ENCODE measurements at regions not wholly inside any gene's neighbourhood (a gene's known extent, or its start where the extent isn't known, plus 50 kb on each side); places are given as distances from the start of the nearest gene placed in this dataset.

- Histone ChIP-seq H3K4ac (replicated peaks; ENCODE audit: insufficient read length, low read depth, low read length) (no peak overlapping the region), H2BK12ac (ENCODE audit: low read depth, low read length) (no peak overlapping the region), H3K4me2 (ENCODE audit: insufficient read depth in 1 of 2, low read depth in 2 of 2, low read length in 2 of 2) (no peak overlapping the region), H3K79me1 (ENCODE audit: low read depth, low read length) (no peaks in the 10 kb centered on the region), H3K9me3 (ENCODE audit: insufficient read depth in 2 of 2, low read depth in 1 of 2, low read length in 1 of 2) (no peaks in the 10 kb centered on the region), H4K91ac (replicated peaks; ENCODE audit: insufficient read length, low read length) (no peak overlapping the region), H3K79me2 (ENCODE audit: control insufficient read depth in 1 of 2, insufficient read depth in 2 of 2, low read length in 2 of 2) (no peaks in the 10 kb centered on the region), H3K27me3 (replicated peaks in 1 of 4; ENCODE audit: control insufficient read depth in 3 of 4, extremely low read depth in 1 of 4, insufficient read depth in 3 of 4, low read length in 3 of 4) (no peaks in the 10 kb centered on the region), H3K23ac (ENCODE audit: insufficient read length) (no peak overlapping the region), H3K14ac (ENCODE audit: insufficient read length) (no peak overlapping the region), H3K18ac (ENCODE audit: extremely low read depth, low read length) (no peak overlapping the region), H2BK20ac (ENCODE audit: low read length) (no peak overlapping the region), H3K56ac (replicated peaks; ENCODE audit: insufficient read length, low read depth, low read length) (no peak overlapping the region), H4K8ac (ENCODE audit: extremely low read depth, insufficient read depth, low read length) (no peak overlapping the region), H3K9ac (replicated peaks in 1 of 4; ENCODE audit: extremely low read depth in 1 of 4, low read depth in 3 of 4, low read length in 3 of 4) (no peak overlapping the region), H2BK120ac (replicated peaks; ENCODE audit: low read depth, low read length) (no peak overlapping the region), H3K27ac (ENCODE audit: low read depth, low read length) (no peak overlapping the region), H2BK5ac (ENCODE audit: low read depth, low read length) (no peak overlapping the region), H2BK15ac (ENCODE audit: low read length) (no peak overlapping the region), H2AFZ (ENCODE audit: low read length) (no peak overlapping the region), H3K4me3 (ENCODE audit: extremely low read depth in 1 of 4, insufficient read depth in 2 of 4, low read depth in 3 of 4, low read length in 4 of 4) (no peak overlapping the region), H4K5ac (ENCODE audit: insufficient read length, low read depth, low read length) (no peak overlapping the region), H2AK5ac (ENCODE audit: low read depth, low read length) (no peak overlapping the region), H3K36me3 (ENCODE audit: control insufficient read depth in 2 of 4, insufficient read depth in 4 of 4, low read length in 3 of 4) (no peaks in the 10 kb centered on the region; a peak in 1 of 8 replicates), H3K4me1 (replicated peaks in 1 of 4; ENCODE audit: control insufficient read depth in 3 of 4, insufficient read depth in 4 of 4, low read length in 3 of 4) (no peaks in the 10 kb centered on the region), H4K20me1 (replicated peaks in 1 of 2; ENCODE audit: control insufficient read depth in 1 of 2, insufficient read depth in 2 of 2, low read length in 2 of 2) (no peaks in the 10 kb centered on the region), H3K23me2 (ENCODE audit: low read depth, low read length) (no peaks in the 10 kb centered on the region)
- DNase-seq (ENCODE audit: low read depth in 1 of 2, low spot score in 2 of 2) (no peak), FAIRE-seq (no peak)
- ChIA-PET POLR2A (ENCODE audit: partially characterized antibody) (no interaction called here), CTCF (ENCODE audit: partially characterized antibody) (no interaction called here)
- WGBS, 2 experiments (ENCODE audit: extremely low coverage in 1 of 2, insufficient coverage in 1 of 2, insufficient read length in 1 of 2, insufficient replicate concordance in 2 of 2, low coverage in 1 of 2, low lambda C conversion rate in 2 of 2, missing lambda C conversion rate in 1 of 2): 100% methylated on average over 1 of the region's 1 CpG; no CpG with 5 or more reads in 1 of the 2 experiments
- TF ChIP-seq POU5F1 (IDR thresholded peaks at IDR 0.05; ENCODE audit: low read depth, low read length) (no peak), SIX5 (IDR thresholded peaks at IDR 0.05; ENCODE audit: low read depth, low read length) (no peak), ZNF274 (IDR thresholded peaks at IDR 0.05; ENCODE audit: borderline replicate concordance, extremely low read depth, low read length) (no peak), CBX5 (IDR thresholded peaks at IDR 0.05; ENCODE audit: low read depth, low read length) (no peak), CBX8 (IDR thresholded peaks at IDR 0.05; ENCODE audit: borderline replicate concordance, low read depth, low read length) (no peak), TEAD4 (IDR thresholded peaks at IDR 0.05; ENCODE audit: low read depth, low read length) (no peak), GABPA (IDR thresholded peaks at IDR 0.05; ENCODE audit: borderline replicate concordance, insufficient read depth, low read length) (no peak), CHD2 (IDR thresholded peaks at IDR 0.05; ENCODE audit: low read length) (no peak), ASH2L (IDR thresholded peaks at IDR 0.05; ENCODE audit: low read length) (no peak), BRCA1 (IDR thresholded peaks at IDR 0.05; ENCODE audit: low read depth, low read length) (no peak), EZH2 (IDR thresholded peaks at IDR 0.05; ENCODE audit: low read depth, low read length, severe bottlenecking) (no peak), CTBP2 (IDR thresholded peaks at IDR 0.05; ENCODE audit: borderline replicate concordance, insufficient read depth, insufficient read length, low read length) (no peak)
- TF ChIP-seq, protein P1, sequence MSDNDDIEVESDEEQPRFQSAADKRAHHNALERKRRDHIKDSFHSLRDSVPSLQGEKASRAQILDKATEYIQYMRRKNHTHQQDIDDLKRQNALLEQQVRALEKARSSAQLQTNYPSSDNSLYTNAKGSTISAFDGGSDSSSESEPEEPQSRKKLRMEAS (IDR thresholded peaks at IDR 0.05): no peak
- TF ChIP-seq, protein P2, sequence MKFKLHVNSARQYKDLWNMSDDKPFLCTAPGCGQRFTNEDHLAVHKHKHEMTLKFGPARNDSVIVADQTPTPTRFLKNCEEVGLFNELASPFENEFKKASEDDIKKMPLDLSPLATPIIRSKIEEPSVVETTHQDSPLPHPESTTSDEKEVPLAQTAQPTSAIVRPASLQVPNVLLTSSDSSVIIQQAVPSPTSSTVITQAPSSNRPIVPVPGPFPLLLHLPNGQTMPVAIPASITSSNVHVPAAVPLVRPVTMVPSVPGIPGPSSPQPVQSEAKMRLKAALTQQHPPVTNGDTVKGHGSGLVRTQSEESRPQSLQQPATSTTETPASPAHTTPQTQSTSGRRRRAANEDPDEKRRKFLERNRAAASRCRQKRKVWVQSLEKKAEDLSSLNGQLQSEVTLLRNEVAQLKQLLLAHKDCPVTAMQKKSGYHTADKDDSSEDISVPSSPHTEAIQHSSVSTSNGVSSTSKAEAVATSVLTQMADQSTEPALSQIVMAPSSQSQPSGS (IDR thresholded peaks at IDR 0.05; ENCODE audit: low read length): no peak
Observed at GRCh38 chr18:60471652-60472051, 99.1 kb upstream of the MC4R start.

Measured in H1 (cell line).